GM23248 (cell line): ENCODE measurements at regions not wholly inside any gene's neighbourhood (a gene's known extent, or its start where the extent isn't known, plus 50 kb on each side); places are given as distances from the start of the nearest gene placed in this dataset.

ENCODE experiments used
- DNase-seq: peaks from one replicate; pipeline ENCODE4 v3.0.0-alpha.2; 2015
- H2AFZ ChIP-seq: fragments of 200-600 bp; sonication (generic); 2 replicates; pipeline ENCODE4 v1.6.1; 2016; ENCODE audit warnings: antibody characterized with exemption
- H3F3A ChIP-seq: fragments of 200-600 bp; sonication (generic); 2 replicates; pipeline ENCODE4 v1.6.1; 2016; ENCODE audit warnings: mild to moderate bottlenecking, antibody characterized with exemption, mixed run types; ENCODE audit not compliant: insufficient read depth
- H3K27ac ChIP-seq: fragments of 200-600 bp; sonication (generic); 2 replicates; pipeline ENCODE4 v1.5.1; 2016; ENCODE audit warnings: mild to moderate bottlenecking
- H3K27me3 ChIP-seq: fragments of 200-600 bp; sonication (generic); replicated peaks from 2 replicates; pipeline ENCODE4 v1.6.1; 2016; ENCODE audit warnings: mild to moderate bottlenecking; ENCODE audit not compliant: insufficient read depth
- H3K36me3 ChIP-seq: fragments of 200-600 bp; sonication (generic); 2 replicates; pipeline ENCODE4 v1.6.1; 2016; ENCODE audit warnings: low read depth, mild to moderate bottlenecking
- H3K4me1 ChIP-seq: fragments of 200-600 bp; sonication (generic); 2 replicates; pipeline ENCODE4 v1.6.1; 2016; ENCODE audit warnings: mild to moderate bottlenecking; ENCODE audit not compliant: insufficient read depth
- H3K4me2 ChIP-seq: fragments of 200-600 bp; sonication (generic); one replicate; pipeline ENCODE4 v1.6.1; 2016; ENCODE audit warnings: mild to moderate bottlenecking; ENCODE audit not compliant: unreplicated experiment
- H3K4me3 ChIP-seq: fragments of 200-600 bp; sonication (generic); 2 replicates; pipeline ENCODE4 v1.5.1; 2016; ENCODE audit warnings: mild to moderate bottlenecking
- H3K79me2 ChIP-seq: fragments of 200-600 bp; sonication (generic); 2 replicates; pipeline ENCODE4 v1.6.1; 2016; ENCODE audit warnings: mild to moderate bottlenecking; ENCODE audit not compliant: insufficient read depth
- H3K9ac ChIP-seq: fragments of 200-600 bp; sonication (generic); 2 replicates; pipeline ENCODE4 v1.6.1; 2016; ENCODE audit warnings: mild to moderate bottlenecking
- H3K9me2 ChIP-seq: fragments of 200-600 bp; sonication (generic); 2 replicates; pipeline ENCODE4 v1.6.1; 2016; ENCODE audit warnings: mixed run types, mild to moderate bottlenecking, moderate library complexity; ENCODE audit not compliant: insufficient read depth
- H3K9me3 ChIP-seq: fragments of 200-600 bp; sonication (generic); one replicate; pipeline ENCODE4 v1.6.1; 2017; ENCODE audit warnings: low read depth
- H4K20me1 ChIP-seq: fragments of 200-600 bp; sonication (generic); 2 replicates; pipeline ENCODE4 v1.6.0; 2016; ENCODE audit not compliant: insufficient read depth
- EZH2 ChIP-seq: fragments of 200-600 bp; sonication (generic); IDR thresholded peaks from 2 replicates; pipeline ENCODE4 v1.6.1; 2018; ENCODE audit warnings: antibody characterized with exemption, mild to moderate bottlenecking; ENCODE audit not compliant: insufficient read depth, poor library complexity, severe bottlenecking
- EZH2phosphoT487 ChIP-seq: fragments of 200-600 bp; sonication (generic); IDR thresholded peaks from 2 replicates; pipeline ENCODE4 v1.6.1; 2018; ENCODE audit warnings: antibody characterized with exemption, moderate library complexity, mild to moderate bottlenecking, low read depth; ENCODE audit not compliant: insufficient read depth
- WGBS, 2 experiments: methylation state at CpG; one replicate each; pipeline ENCODE4 v1.1.6; 2015 to 2017; ENCODE audit warnings: low lambda C conversion rate in 2 of 2, low coverage in 1 of 2; ENCODE audit errors: missing lambda C conversion rate in 2 of 2; 5-methylcytosine and 5-hydroxymethylcytosine counted together
- in situ Hi-C: fragments of 300-500 bp; cut with MboI; formaldehyde crosslinking; loops from 2 replicates; pipeline ENCODE4 v1.15.0; 2020

- no peak overlapping the region for H2AFZ ChIP-seq
- WGBS, 2 experiments: 31% methylated on average over 1 of the region's 1 CpG; no CpG with 5 or more reads in 1 of the 2 experiments
- no peaks in the 10 kb centered on the region for H3K9me3 ChIP-seq
- H3K4me2 ChIP-seq: no peak overlapping the region
- no peak for DNase-seq
- no peak overlapping the region for H3K9ac ChIP-seq
- TF ChIP-seq EZH2phosphoT487: no peak
- TF ChIP-seq EZH2: no peak
- no peaks in the 10 kb centered on the region for H4K20me1 ChIP-seq
- no peaks in the 10 kb centered on the region for H3K4me1 ChIP-seq
- in situ Hi-C loops: no loop called here
- H3K4me3 ChIP-seq: no peak overlapping the region
- no peaks in the 10 kb centered on the region for H3K79me2 ChIP-seq
- H3K27me3 ChIP-seq: no peaks in the 10 kb centered on the region
- H3K27ac ChIP-seq: no peak overlapping the region
- H3F3A ChIP-seq: no peaks in the 10 kb centered on the region
- no peaks in the 10 kb centered on the region for H3K36me3 ChIP-seq
- H3K9me2 ChIP-seq: no peaks in the 10 kb centered on the region
Measured at GRCh38 chr9:95608341-95608740, 91.6 kb upstream of the PTCH1 start.

DNA sequence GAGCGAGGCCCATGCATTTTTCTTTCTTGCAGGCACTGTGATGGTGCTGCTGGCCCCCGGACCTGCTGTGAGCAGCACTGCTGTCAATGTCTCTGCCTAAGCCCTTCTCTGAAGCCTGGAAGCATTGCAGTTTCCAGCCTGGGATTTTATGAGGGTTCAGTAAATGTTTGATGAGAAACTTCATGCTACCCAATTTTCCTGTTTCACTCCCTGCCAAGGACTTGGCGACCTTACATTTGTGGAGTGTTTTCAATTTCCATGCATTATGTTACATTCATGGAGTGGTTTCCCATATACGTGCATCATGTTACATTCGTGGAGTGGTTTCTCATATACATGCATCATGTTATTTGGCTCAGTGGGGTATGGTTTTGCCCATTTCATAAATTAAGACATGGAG is 90.7 kb upstream of the PTCH1 start:
- no peaks in the 10 kb centered on the region for H3K36me3 ChIP-seq
- no peak overlapping the region for H3K4me3 ChIP-seq
- no peaks in the 10 kb centered on the region for H3K9me3 ChIP-seq
- H3K9ac ChIP-seq: no peak overlapping the region
- H3K79me2 ChIP-seq: no peaks in the 10 kb centered on the region
- no peaks in the 10 kb centered on the region for H3K4me1 ChIP-seq
- no peak for DNase-seq
- H2AFZ ChIP-seq: no peak overlapping the region
- no peaks in the 10 kb centered on the region for H3K27me3 ChIP-seq
- no peaks in the 10 kb centered on the region for H3F3A ChIP-seq
- H4K20me1 ChIP-seq: no peaks in the 10 kb centered on the region
- 37 to 45% methylated on average over 5 of the region's 5 CpGs for WGBS, 2 experiments
- H3K4me2 ChIP-seq: no peak overlapping the region
- no peak for TF ChIP-seq EZH2
- TF ChIP-seq EZH2phosphoT487: no peak
- in situ Hi-C loops: no loop called here
- no peaks in the 10 kb centered on the region for H3K9me2 ChIP-seq
- H3K27ac ChIP-seq: no peak overlapping the region

- Histone ChIP-seq H3K4me1 (no peaks in the 10 kb centered on the region), H3K9me2 (no peaks in the 10 kb centered on the region), H3K27ac (no peak overlapping the region), H3K36me3 (no peaks in the 10 kb centered on the region), H3F3A (no peaks in the 10 kb centered on the region), H2AFZ (no peak overlapping the region), H3K27me3 (no peaks in the 10 kb centered on the region), H3K4me3 (no peak overlapping the region), H4K20me1 (no peaks in the 10 kb centered on the region), H3K9me3 (no peaks in the 10 kb centered on the region), H3K9ac (no peak overlapping the region), H3K4me2 (no peak overlapping the region), H3K79me2 (no peaks in the 10 kb centered on the region)
- TF ChIP-seq EZH2: no peak
- no peak for TF ChIP-seq EZH2phosphoT487
- no peak for DNase-seq
- in situ Hi-C loops: no loop called here
- WGBS, 2 experiments: 52 to 56% methylated on average over 19 of the region's 19 CpGs
Measured at GRCh38 chr9:95606489-95607350, 89.9 kb upstream of the PTCH1 start.

DNA sequence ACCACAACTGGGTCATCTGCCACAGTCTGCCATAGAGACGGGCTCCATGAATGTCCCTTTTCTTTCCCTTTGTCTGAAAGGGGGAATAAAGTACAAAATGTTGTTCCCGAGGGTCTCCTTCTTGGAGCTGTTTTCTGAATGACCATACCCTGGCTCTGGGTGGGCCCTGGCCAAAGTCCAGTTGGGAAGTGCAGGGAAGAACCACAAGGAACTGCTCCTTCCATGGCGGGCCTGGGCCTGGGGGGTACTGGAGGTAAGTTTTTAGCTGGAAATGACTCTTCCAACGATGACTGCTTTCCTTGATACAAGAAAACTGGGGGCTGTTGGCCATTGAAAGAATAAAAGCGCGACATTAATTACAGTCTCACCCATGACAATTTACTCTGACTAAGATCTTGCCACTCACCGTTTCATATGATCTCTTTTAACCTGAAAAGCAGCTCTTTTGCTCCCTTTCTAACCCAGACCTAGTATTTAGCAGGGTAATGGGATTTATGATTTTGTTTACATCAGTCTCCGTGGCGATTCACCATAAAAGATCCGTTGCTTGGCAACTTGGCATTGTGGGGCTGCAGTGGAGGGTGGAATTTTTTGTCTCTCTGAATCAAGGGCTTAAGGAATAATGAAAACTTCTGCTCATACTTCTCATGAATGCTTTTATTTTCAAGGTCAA is 89.2 kb upstream of the PTCH1 start:
- H3K4me1 ChIP-seq: no peaks in the 10 kb centered on the region
- in situ Hi-C loops: no loop called here
- no peak for TF ChIP-seq EZH2phosphoT487
- no peak for TF ChIP-seq EZH2
- no peak overlapping the region for H3K4me2 ChIP-seq
- no peak for DNase-seq
- H3F3A ChIP-seq: no peaks in the 10 kb centered on the region
- no peak overlapping the region for H3K27ac ChIP-seq
- WGBS, 2 experiments: 42 to 45% methylated on average over 10 of the region's 10 CpGs
- no peaks in the 10 kb centered on the region for H3K36me3 ChIP-seq
- no peaks in the 10 kb centered on the region for H4K20me1 ChIP-seq
- H3K4me3 ChIP-seq: no peak overlapping the region
- no peak overlapping the region for H2AFZ ChIP-seq
- H3K9me2 ChIP-seq: no peaks in the 10 kb centered on the region
- H3K79me2 ChIP-seq: no peaks in the 10 kb centered on the region
- H3K9ac ChIP-seq: no peak overlapping the region
- no peaks in the 10 kb centered on the region for H3K27me3 ChIP-seq
- no peaks in the 10 kb centered on the region for H3K9me3 ChIP-seq
